ENCODE measurements at regions not wholly inside any gene's neighbourhood (a gene's known extent, or its start where the extent isn't known, plus 50 kb on each side); places are given as distances from the start of the nearest gene placed in this dataset.

GRCh38 chr6:167736486-167737204 is 90.1 kb upstream of the AFDN start:
- TF ChIP-seq CTCF (IDR thresholded peaks at IDR 0.05) = no peak

GRCh38 chr6:167737205-167737830 is 89.4 kb upstream of the AFDN start:
- ATAC-seq (ENCODE audit: low FRiP score) (no peak), DNase-seq (ENCODE audit: low spot score) (no peak)
- no peak for TF ChIP-seq CTCF (IDR thresholded peaks at IDR 0.05)

More at GRCh38 chr6:167736486-167737204, 90.1 kb upstream of the AFDN start:
- no peak for ATAC-seq (ENCODE audit: low FRiP score)
- DNase-seq (ENCODE audit: low spot score) = no peak

- TF ChIP-seq CTCF (IDR thresholded peaks at IDR 0.05) = no peak
- DNase-seq (ENCODE audit: low spot score) = no peak
- no peak for ATAC-seq (ENCODE audit: low FRiP score)
These were observed 88.3 kb upstream of the AFDN start for GRCh38 chr6:167738386-167738785.

- DNase-seq (ENCODE audit: low spot score) (no peak), ATAC-seq (ENCODE audit: low FRiP score) (no peak)
- TF ChIP-seq CTCF (IDR thresholded peaks at IDR 0.05) = no peak
These were observed 86.8 kb upstream of the AFDN start for GRCh38 chr6:167739721-167740475.

GRCh38 chr6:167742719-167743303 is 83.9 kb upstream of the AFDN start:
- ATAC-seq (ENCODE audit: low FRiP score) = no peak
- TF ChIP-seq CTCF (IDR thresholded peaks at IDR 0.05) = no peak
- DNase-seq (ENCODE audit: low spot score) = no peak

- ATAC-seq (ENCODE audit: low FRiP score) = peak; percentile 53
These were observed 81.7 kb upstream of the AFDN start for GRCh38 chr6:167744681-167745669.

More at GRCh38 chr6:167744681-167745669, 81.7 kb upstream of the AFDN start:
- DNase-seq (ENCODE audit: low spot score) = no peak
- no peak for TF ChIP-seq CTCF (IDR thresholded peaks at IDR 0.05)
